ENCODE measurements at regions not wholly inside any gene's neighbourhood (a gene's known extent, or its start where the extent isn't known, plus 50 kb on each side); places are given as distances from the start of the nearest gene placed in this dataset.

DNA sequence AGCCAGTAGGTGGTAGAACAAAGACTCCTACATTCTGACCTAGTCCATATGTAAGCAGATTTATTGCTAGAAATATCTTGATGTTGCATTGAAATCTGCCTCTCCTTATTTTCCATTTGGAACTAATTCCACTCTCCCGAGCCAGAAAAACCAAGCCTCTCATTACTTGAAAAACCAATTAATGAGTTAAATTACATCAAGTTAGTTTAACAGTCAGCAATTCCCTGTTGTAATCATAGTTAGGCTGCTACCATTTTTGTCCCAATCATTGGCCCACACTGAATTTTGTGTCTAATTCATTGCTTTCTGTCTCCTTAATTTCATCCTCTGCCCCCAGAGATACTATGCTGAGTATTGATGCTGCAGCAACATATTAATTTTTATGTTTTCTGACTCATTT lies 168.3 kb upstream of the TNP1 start:
- Histone ChIP-seq H3K4me2 (ENCODE audit: low read length) (no peak overlapping the region), H3K9me2 (ENCODE audit: insufficient read depth, low read length) (no peaks in the 10 kb centered on the region), H3K4me3 (ENCODE audit: low read depth, low read length, poor library complexity, severe bottlenecking) (no peak overlapping the region), H4K20me1 (ENCODE audit: insufficient read depth, low read length) (no peaks in the 10 kb centered on the region), H3K4me1 (ENCODE audit: insufficient read depth, low read length, poor library complexity, severe bottlenecking) (no peaks in the 10 kb centered on the region), H2AFZ (ENCODE audit: low read length) (no peak overlapping the region), H3K27ac (ENCODE audit: low read depth, low read length, poor library complexity, severe bottlenecking) (no peak overlapping the region), H3K9me3 (ENCODE audit: low read length) (no peaks in the 10 kb centered on the region), H3K36me3 (ENCODE audit: insufficient read depth, low read length) (no peaks in the 10 kb centered on the region), H3K79me2 (ENCODE audit: insufficient read depth, low read depth, low read length) (no peaks in the 10 kb centered on the region)
- intact Hi-C loops (cut with micrococcal nuclease; ENCODE audit: unreplicated experiment): no loop called here
- no peak for TF ChIP-seq CTCF (conservative IDR thresholded peaks at IDR 0.05; ENCODE audit: low read length)
- no peak for TF ChIP-seq EZH2phosphoT487 (IDR thresholded peaks at IDR 0.05; ENCODE audit: borderline replicate concordance, low read depth, low read length)
- CTCF ChIA-PET (ENCODE audit: unreplicated experiment): no interaction called here
- POLR2A ChIA-PET: no interaction called here
- DNase-seq (ENCODE audit: low spot score): no peak
- no TSS peak for BruUV-seq (replicated peaks)

DNA sequence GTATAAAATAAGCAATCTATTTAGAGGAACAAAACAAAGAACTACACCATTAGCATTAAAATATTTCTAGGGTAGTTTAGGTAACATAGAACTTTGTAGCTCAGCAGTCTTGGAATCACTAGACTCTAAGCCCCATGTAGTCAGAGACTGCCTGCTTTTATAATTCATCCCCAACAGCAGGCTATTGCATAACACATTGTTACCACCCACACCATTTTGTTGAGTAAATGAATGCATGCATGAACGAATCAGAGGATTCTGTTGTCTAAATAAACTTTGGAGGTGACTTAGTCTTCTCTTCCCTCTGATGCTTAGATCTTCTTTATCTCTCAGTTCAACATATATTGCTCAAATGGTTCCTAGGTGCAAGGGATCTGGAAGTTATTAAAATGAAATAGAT lies 167.6 kb upstream of the TNP1 start:
- no TSS peak for BruUV-seq (replicated peaks)
- TF ChIP-seq EZH2phosphoT487 (IDR thresholded peaks at IDR 0.05; ENCODE audit: borderline replicate concordance, low read depth, low read length) (no peak), CTCF (conservative IDR thresholded peaks at IDR 0.05; ENCODE audit: low read length) (no peak)
- DNase-seq (ENCODE audit: low spot score): no peak
- ChIA-PET CTCF (ENCODE audit: unreplicated experiment) (no interaction called here), POLR2A (no interaction called here)
- H4K20me1 ChIP-seq (ENCODE audit: insufficient read depth, low read length): no peaks in the 10 kb centered on the region
- H3K4me2 ChIP-seq (ENCODE audit: low read length): no peak overlapping the region
- no peak overlapping the region for H2AFZ ChIP-seq (ENCODE audit: low read length)
- H3K9me3 ChIP-seq (ENCODE audit: low read length): no peaks in the 10 kb centered on the region
- H3K9me2 ChIP-seq (ENCODE audit: insufficient read depth, low read length): no peaks in the 10 kb centered on the region
- no peaks in the 10 kb centered on the region for H3K36me3 ChIP-seq (ENCODE audit: insufficient read depth, low read length)
- H3K4me1 ChIP-seq (ENCODE audit: insufficient read depth, low read length, poor library complexity, severe bottlenecking): no peaks in the 10 kb centered on the region
- H3K79me2 ChIP-seq (ENCODE audit: insufficient read depth, low read depth, low read length): no peaks in the 10 kb centered on the region
- H3K4me3 ChIP-seq (ENCODE audit: low read depth, low read length, poor library complexity, severe bottlenecking): no peak overlapping the region
- H3K27ac ChIP-seq (ENCODE audit: low read depth, low read length, poor library complexity, severe bottlenecking): no peak overlapping the region
- intact Hi-C loops (cut with micrococcal nuclease; ENCODE audit: unreplicated experiment): no loop called here

DNA sequence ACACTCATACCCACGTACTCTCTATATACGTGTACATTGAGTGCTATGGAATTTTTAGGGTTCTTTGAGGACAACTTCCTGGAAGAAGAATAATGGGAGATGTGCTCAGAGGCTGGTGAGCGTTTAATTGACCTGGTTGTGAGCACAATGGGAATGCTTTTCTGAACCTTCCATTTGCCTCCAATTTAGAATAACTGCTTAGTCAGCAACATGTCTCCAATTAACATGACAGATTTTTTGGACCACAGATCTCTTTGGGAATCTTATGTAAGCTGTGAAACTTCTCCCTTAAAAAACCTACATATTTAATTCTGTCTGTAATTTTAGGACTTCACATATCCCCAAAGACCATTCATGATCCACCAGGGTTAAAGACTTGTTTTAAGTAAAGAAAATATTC lies 166.7 kb upstream of the TNP1 start:
- no peak overlapping the region for H3K4me2 ChIP-seq (ENCODE audit: low read length)
- no peak overlapping the region for H3K4me3 ChIP-seq (ENCODE audit: low read depth, low read length, poor library complexity, severe bottlenecking)
- DNase-seq (ENCODE audit: low spot score): no peak
- TF ChIP-seq CTCF (conservative IDR thresholded peaks at IDR 0.05; ENCODE audit: low read length) (no peak), EZH2phosphoT487 (IDR thresholded peaks at IDR 0.05; ENCODE audit: borderline replicate concordance, low read depth, low read length) (no peak)
- no peaks in the 10 kb centered on the region for H3K79me2 ChIP-seq (ENCODE audit: insufficient read depth, low read depth, low read length)
- no peak overlapping the region for H3K27ac ChIP-seq (ENCODE audit: low read depth, low read length, poor library complexity, severe bottlenecking)
- H4K20me1 ChIP-seq (ENCODE audit: insufficient read depth, low read length): no peaks in the 10 kb centered on the region
- CTCF ChIA-PET (ENCODE audit: unreplicated experiment): no interaction called here
- no peak overlapping the region for H2AFZ ChIP-seq (ENCODE audit: low read length)
- H3K9me2 ChIP-seq (ENCODE audit: insufficient read depth, low read length): no peaks in the 10 kb centered on the region
- H3K4me1 ChIP-seq (ENCODE audit: insufficient read depth, low read length, poor library complexity, severe bottlenecking): no peaks in the 10 kb centered on the region
- no peaks in the 10 kb centered on the region for H3K9me3 ChIP-seq (ENCODE audit: low read length)
- intact Hi-C loops (cut with micrococcal nuclease; ENCODE audit: unreplicated experiment): no loop called here
- POLR2A ChIA-PET: no interaction called here
- no TSS peak for BruUV-seq (replicated peaks)
- no peaks in the 10 kb centered on the region for H3K36me3 ChIP-seq (ENCODE audit: insufficient read depth, low read length)
